Sigmoid colon (tissue), 4 donors: ENCODE measurements at regions not wholly inside any gene's neighbourhood (a gene's known extent, or its start where the extent isn't known, plus 50 kb on each side); places are given as distances from the start of the nearest gene placed in this dataset.

Experiments used
- EP300 ChIP-seq, 4 donors: sonication (generic); formaldehyde crosslinking; IDR thresholded peaks; one replicate each; pipeline ENCODE4 v1.6.1; 2017; ENCODE audit warnings: antibody characterized with exemption in 4 of 4
- POLR2AphosphoS5 ChIP-seq, 4 donors: sonication (generic); formaldehyde crosslinking; IDR thresholded peaks; one replicate each; pipeline ENCODE4 v1.6.1; 2017; ENCODE audit warnings: antibody characterized with exemption in 4 of 4
- TF ChIP-seq, protein P1 (sequence below), 4 experiments: fragments of 450-650 bp in 3 of 4; fragments of 200-600 bp in 1 of 4; IDR thresholded peaks; one replicate each; pipeline ENCODE4 v1.5.1; 2016 to 2019; ENCODE audit warnings: antibody characterized with exemption in 4 of 4, mild to moderate bottlenecking in 3 of 4, moderate library complexity in 2 of 4

DNA sequence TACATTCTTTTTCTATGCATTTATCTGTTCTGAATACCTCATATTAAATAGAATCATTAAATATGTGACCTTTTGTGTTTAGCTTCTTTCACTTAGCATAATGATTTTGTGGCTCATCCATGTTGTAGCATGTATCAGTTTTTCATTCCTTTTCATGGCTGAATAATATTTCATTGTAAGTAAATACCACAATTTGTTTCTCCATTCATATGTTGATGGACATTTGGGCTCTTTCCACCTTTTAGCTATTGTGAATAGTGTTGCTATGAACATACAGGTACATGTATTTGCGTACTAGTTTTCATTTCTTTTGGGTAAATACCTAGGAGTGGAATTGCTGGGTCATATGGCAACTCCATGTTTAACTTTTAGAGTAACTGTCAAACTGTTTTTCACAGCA is 85.1 kb downstream of the GNL3L start:
- TF ChIP-seq, protein P1, sequence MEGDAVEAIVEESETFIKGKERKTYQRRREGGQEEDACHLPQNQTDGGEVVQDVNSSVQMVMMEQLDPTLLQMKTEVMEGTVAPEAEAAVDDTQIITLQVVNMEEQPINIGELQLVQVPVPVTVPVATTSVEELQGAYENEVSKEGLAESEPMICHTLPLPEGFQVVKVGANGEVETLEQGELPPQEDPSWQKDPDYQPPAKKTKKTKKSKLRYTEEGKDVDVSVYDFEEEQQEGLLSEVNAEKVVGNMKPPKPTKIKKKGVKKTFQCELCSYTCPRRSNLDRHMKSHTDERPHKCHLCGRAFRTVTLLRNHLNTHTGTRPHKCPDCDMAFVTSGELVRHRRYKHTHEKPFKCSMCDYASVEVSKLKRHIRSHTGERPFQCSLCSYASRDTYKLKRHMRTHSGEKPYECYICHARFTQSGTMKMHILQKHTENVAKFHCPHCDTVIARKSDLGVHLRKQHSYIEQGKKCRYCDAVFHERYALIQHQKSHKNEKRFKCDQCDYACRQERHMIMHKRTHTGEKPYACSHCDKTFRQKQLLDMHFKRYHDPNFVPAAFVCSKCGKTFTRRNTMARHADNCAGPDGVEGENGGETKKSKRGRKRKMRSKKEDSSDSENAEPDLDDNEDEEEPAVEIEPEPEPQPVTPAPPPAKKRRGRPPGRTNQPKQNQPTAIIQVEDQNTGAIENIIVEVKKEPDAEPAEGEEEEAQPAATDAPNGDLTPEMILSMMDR (IDR thresholded peaks at IDR 0.05): no peak
- TF ChIP-seq POLR2AphosphoS5 (IDR thresholded peaks at IDR 0.05): no peak
- TF ChIP-seq EP300 (IDR thresholded peaks at IDR 0.05): no peak
